BJ (cell line): ENCODE measurements at regions not wholly inside any gene's neighbourhood (a gene's known extent, or its start where the extent isn't known, plus 50 kb on each side); places are given as distances from the start of the nearest gene placed in this dataset.

ENCODE experiments used
- CTCF ChIA-PET: fragments of 350-600 bp; formaldehyde crosslinking; extraction: SDS; loops from one replicate; lab custom pipeline; 2021; ENCODE audit warnings: antibody characterized with exemption, inconsistent platforms; lab: Yijun Ruan, JAX
- POLR2A ChIA-PET: fragments of 300-600 bp; sonication (Branson Sonifier 250); formaldehyde crosslinking; extraction: SDS; loops from one replicate; lab custom pipeline; 2021; ENCODE audit warnings: antibody characterized with exemption; lab: Charles Lee
- DNase-seq: peaks from one replicate; pipeline ENCODE4 v3.0.0-alpha.2; 2011; ENCODE audit warnings: low read depth
- H3K27me3 ChIP-seq: 2 replicates; pipeline ENCODE4 v1.6.0; 2011; ENCODE audit warnings: low read length; ENCODE audit not compliant: control insufficient read depth, insufficient read depth
- H3K36me3 ChIP-seq: 2 replicates; pipeline ENCODE4 v1.5.1; 2011; ENCODE audit warnings: low read length; ENCODE audit not compliant: control insufficient read depth, insufficient read depth
- H3K4me3 ChIP-seq: 2 replicates; pipeline ENCODE4 v1.5.1; 2011; ENCODE audit warnings: low read depth, mild to moderate bottlenecking, control low read depth, low read length
- CTCF ChIP-seq: IDR thresholded peaks from 2 replicates; pipeline ENCODE4 v1.5.1; 2011; ENCODE audit warnings: low read depth, mild to moderate bottlenecking, control low read depth, inconsistent platforms, low read length, moderate library complexity; ENCODE audit not compliant: insufficient read depth

DNA sequence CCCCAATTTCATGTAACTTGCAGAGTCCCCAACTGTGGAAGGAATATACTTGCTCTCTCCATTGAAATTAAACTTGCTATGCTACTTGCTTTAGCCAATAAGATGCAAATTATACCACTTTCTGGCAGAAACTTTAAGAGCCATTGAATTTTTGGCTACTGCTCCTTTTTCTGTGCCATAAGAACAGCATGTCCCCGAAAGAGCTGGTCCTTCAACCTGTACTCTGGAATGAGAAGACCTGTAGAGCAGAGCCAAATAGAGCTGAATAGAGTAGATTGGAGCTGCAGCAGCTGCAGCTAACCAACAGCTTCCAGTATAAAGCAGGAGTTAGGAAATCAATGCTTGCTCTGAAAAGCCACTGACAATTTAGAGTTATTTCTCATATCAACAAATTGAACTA lies 472.3 kb upstream of the B3GALT2 start:
- ChIA-PET POLR2A (no interaction called here), CTCF (no interaction called here)
- DNase-seq, result no peak
- no peaks in the 10 kb centered on the region for H3K36me3 ChIP-seq
- no peaks in the 10 kb centered on the region for H3K27me3 ChIP-seq
- TF ChIP-seq CTCF, result no peak
- H3K4me3 ChIP-seq, result no peak overlapping the region

DNA sequence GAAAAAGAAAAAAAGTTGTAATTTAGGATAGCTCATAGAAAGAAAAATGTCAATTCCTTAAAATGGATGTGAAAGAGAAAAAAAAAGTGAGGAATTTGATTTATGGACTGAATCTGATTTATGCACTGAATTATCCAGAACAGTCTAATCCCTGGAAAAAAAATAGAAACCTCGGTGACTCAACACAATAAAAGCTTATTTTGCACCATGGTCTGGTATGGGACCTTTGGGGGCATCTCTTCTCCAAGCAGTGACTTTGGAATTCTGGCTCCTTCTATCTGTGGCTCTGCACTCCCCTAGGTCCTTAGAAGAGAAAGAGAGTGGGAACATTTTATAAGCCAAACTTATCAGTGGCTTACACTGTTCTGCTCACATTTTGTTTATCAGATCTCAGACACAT lies 471.7 kb upstream of the B3GALT2 start:
- POLR2A ChIA-PET, result no interaction called here
- H3K36me3 ChIP-seq, result no peaks in the 10 kb centered on the region
- TF ChIP-seq CTCF, result no peak
- no peak overlapping the region for H3K4me3 ChIP-seq
- no peaks in the 10 kb centered on the region for H3K27me3 ChIP-seq
- no peak for DNase-seq
- CTCF ChIA-PET, result no interaction called here

DNA sequence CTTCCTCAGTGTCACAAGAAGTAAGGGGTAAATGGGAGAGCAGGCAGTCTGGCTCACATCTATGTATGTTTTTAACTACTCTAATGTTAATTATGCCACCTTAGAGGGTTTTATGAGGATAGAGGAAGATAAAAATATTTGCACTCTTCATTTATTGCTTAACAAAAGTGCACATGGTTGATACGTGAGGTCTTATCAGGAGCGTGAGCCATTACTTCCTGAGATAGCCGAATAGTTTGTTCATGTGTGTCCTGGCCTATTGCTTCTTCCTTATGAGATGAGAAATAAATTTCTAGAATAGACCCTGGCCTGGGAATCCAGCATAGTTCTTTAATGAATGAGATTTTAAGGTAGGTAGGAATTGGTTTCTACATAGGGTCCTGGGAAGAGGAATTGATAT lies 471.1 kb upstream of the B3GALT2 start:
- CTCF ChIA-PET, result no interaction called here
- no peak for DNase-seq
- Histone ChIP-seq H3K27me3 (no peaks in the 10 kb centered on the region), H3K36me3 (no peaks in the 10 kb centered on the region), H3K4me3 (no peak overlapping the region)
- POLR2A ChIA-PET, result no interaction called here
- TF ChIP-seq CTCF, result no peak

- DNase-seq, result no peak
- POLR2A ChIA-PET, result no interaction called here
- Histone ChIP-seq H3K27me3 (no peaks in the 10 kb centered on the region), H3K4me3 (no peak overlapping the region), H3K36me3 (no peaks in the 10 kb centered on the region)
- no peak for TF ChIP-seq CTCF
- CTCF ChIA-PET, result no interaction called here
Observed at GRCh38 chr1:193656841-193657240, 470.4 kb upstream of the B3GALT2 start.

GRCh38 chr1:193654951-193655735 lies 468.7 kb upstream of the B3GALT2 start:
- H3K4me3 ChIP-seq, result no peak overlapping the region
- no peaks in the 10 kb centered on the region for H3K36me3 ChIP-seq
- CTCF ChIA-PET, result no interaction called here
- POLR2A ChIA-PET, result no interaction called here
- DNase-seq, result no peak
- no peaks in the 10 kb centered on the region for H3K27me3 ChIP-seq
- no peak for TF ChIP-seq CTCF
